Left cardiac atrium (tissue), 4 donors: ENCODE measurements at regions not wholly inside any gene's neighbourhood (a gene's known extent, or its start where the extent isn't known, plus 50 kb on each side); places are given as distances from the start of the nearest gene placed in this dataset.
"Not testable (repeated sequence)": the region's sequence is repeated elsewhere in the genome, so short reads cannot be mapped to it uniquely, and the experiment has no call there.

Experiments used
- ATAC-seq, 2 donors: fragments of 200-7000 bp; cut with Tn5 transposase; one replicate each; pipeline ENCODE4 v1.9.1; 2020; ENCODE audit warnings: mild to moderate bottlenecking in 2 of 2, moderate library complexity in 2 of 2
- DNase-seq: peaks from one replicate; pipeline ENCODE4 v3.0.0-alpha.2; 2020
- intact Hi-C, 2 donors: fragments of 100-400 bp; cut with DNase I; formaldehyde crosslinking; loops; one replicate each; pipeline versions ENCODE4 v1.14.1 to v1.15.1; 2022 to 2023
- donor health status: DM: no; HTN: yes; CAD: no.
- donor health status: DM: no; HTN: yes; CAD: no; lungs with severe emphysema.
- donor health status: DM: yes; HTN: yes; CAD: no.
- donor health status: Dilated cardiomyopathy.

- intact Hi-C loops = no loop called here
- ATAC-seq (no peak), DNase-seq (no peak)
These were observed 63.5 kb upstream of the ANKRD10 start for GRCh38 chr13:110978390-110978789.

- DNase-seq = no peak
- no peak for ATAC-seq
- intact Hi-C loops = no loop called here
These were observed 61.9 kb upstream of the ANKRD10 start for GRCh38 chr13:110976785-110977184.

- intact Hi-C loops = no loop called here
- no peak for DNase-seq
- no peak for ATAC-seq
These were observed 58.3 kb upstream of the ANKRD10 start for GRCh38 chr13:110973007-110973700.

- ATAC-seq = no peak
- intact Hi-C loops = no loop called here
These were observed 56.6 kb upstream of the ANKRD10 start for GRCh38 chr13:110971486-110971885.

DNA sequence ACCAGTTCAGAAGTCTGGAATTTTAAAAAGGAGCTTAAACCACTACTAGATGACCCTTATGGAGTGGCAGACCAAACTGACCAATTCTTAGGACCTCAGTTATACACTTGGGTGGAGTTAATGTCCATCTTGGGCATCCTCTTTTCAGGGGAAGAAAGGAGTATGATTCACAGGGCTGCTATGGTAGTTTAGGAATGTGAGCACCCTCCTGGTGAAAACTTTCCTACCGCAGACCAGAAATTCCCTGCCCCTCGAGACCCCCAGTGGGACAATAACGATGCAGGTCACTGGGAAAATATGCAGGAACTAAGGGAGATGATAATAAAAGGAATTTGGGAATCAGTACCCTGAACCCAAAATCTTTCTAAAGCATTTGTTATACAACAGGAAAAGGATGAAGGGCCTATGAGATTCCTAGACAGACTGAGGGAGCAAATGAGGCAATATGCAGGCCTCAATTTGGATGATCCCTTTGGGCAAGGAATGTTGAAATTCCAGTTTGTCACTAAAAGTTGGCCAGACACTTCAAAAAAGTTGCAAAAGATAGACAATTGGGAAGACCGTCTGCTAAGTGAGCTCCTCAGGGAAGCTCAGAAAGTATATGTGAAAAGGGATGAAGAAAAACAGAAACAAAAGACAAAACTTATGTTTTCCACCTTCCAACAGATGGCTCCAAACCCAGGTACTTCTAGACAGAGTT lies 52.4 kb upstream of the ANKRD10 start:
- intact Hi-C loops, ATAC-seq, DNase-seq: not testable (repeated sequence)

More at GRCh38 chr13:110971486-110971885, 56.6 kb upstream of the ANKRD10 start:
- DNase-seq = no peak

GRCh38 chr13:110965755-110966134 lies 50.9 kb upstream of the ANKRD10 start:
- ATAC-seq = no peak

DNA sequence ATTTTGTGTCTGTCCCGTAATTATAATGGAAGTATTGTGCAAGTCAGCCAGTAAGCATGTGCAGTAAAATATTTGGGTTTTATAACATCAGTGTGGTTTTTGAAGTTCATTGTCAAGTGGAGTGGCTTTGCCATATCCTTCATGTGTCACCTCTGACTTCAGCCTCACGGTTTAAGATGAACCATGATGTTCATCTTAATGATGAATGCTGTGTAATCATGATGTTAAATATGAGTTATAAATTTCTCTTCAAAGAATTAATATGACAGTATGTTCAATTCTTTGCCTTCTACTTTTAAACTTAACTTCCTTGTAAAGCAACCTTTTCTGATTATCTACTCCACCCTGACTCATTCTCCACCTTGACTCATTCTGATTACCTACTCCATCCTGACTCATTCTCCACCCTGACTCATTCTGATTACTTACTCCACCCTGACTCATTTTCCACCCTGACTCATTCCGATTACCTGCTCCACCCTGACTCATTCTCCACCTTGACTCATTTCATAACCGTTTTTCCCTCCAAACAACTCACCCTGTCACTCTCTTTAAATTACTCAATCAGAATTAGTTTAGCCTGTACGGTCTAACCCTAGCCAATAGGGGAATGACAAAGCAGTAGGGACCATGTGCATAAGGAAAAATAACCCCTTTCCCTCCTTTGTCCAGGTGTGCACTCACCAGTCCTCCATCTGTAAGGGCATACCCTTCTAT lies 50.3 kb upstream of the ANKRD10 start:
- DNase-seq = no peak
- ATAC-seq = peak; percentile 19 to 80
- intact Hi-C loops = no loop called here

More at GRCh38 chr13:110965755-110966134, 50.9 kb upstream of the ANKRD10 start:
- intact Hi-C loops = no loop called here
- no peak for DNase-seq
